Fibroblast of pulmonary artery (primary cell): ENCODE measurements at regions not wholly inside any gene's neighbourhood (a gene's known extent, or its start where the extent isn't known, plus 50 kb on each side); places are given as distances from the start of the nearest gene placed in this dataset.

ENCODE experiments used
- DNase-seq: peaks from one replicate; pipeline ENCODE4 v3.0.0-alpha.2; 2010; ENCODE audit warnings: low read depth
- H3K4me3 ChIP-seq: replicated peaks from 2 replicates; pipeline ENCODE4 v1.5.1; 2011; ENCODE audit warnings: low read depth, mild to moderate bottlenecking, control low read depth, low read length, moderate library complexity
- CTCF ChIP-seq: IDR thresholded peaks from 2 replicates; pipeline ENCODE4 v1.5.1; 2011; ENCODE audit warnings: mild to moderate bottlenecking, control low read depth, low read length, inconsistent platforms; ENCODE audit errors: missing control alignments

DNA sequence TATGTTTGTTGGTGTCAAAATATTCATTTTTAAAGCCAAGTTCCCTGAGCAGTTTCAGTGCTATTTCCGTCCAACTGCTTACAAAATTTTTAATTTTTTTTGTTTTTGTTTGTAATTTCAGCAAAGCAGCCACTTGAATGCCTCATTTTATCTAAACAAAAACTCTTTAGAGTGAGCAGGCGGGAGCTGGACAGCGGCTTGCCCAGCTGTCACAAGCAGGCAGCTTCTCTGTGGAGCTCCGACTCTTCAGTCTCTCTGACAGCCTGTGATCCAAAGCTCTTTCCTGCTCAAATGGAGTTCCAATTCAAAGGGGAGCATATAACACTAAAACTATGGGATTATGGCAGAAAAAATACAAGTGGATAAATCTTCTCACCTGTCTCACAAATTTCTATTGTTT, 618.3 kb upstream of the PCDH20 start:
- no peak for DNase-seq
- no peak overlapping the region for H3K4me3 ChIP-seq
- no peak for TF ChIP-seq CTCF

- TF ChIP-seq CTCF: no peak
- no peak for DNase-seq
- H3K4me3 ChIP-seq: no peak overlapping the region
These were observed 606.7 kb upstream of the PCDH20 start for GRCh38 chr13:62022369-62022768.

DNA sequence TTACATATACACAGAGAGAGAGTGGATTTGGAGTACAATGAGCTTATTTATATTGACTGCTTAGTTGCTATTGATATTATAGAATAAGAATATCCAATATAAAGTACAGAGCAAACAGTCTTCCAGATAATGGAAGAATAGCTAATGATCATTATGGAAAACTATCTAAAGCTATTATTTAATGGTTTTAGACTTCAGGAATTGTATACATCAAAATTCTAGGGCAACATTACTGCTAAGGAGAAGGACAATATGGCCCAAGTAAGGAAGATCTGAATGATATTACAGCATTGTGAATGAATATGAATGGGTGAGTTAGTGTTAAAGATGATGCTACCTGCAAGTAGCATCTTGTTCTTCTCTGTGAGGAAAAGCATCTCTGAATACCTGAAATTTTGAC, 604.2 kb upstream of the PCDH20 start:
- H3K4me3 ChIP-seq: no peak overlapping the region
- DNase-seq: no peak
- TF ChIP-seq CTCF: no peak

DNA sequence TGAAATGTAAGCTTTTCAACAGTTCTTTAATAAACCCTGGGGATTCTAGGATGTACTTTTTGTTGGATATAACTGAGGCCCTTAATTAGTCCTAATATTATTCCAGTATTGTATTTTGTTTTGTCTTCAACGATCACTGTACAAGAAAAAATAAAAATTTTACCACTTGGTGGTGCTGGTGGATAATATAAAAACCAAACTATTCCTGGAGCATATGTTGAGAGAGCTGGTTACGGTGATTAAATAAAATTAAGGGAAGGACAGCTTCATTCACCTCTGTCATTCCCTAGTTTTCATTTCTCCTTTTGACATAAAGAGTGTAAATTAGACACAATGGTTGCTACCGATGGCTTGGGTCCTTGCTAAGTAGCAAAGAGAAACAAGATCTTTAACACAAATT, 598.6 kb upstream of the PCDH20 start:
- TF ChIP-seq CTCF: no peak
- no peak overlapping the region for H3K4me3 ChIP-seq

GRCh38 chr13:62003452-62003851, 587.8 kb upstream of the PCDH20 start:
- TF ChIP-seq CTCF: no peak
- H3K4me3 ChIP-seq: no peak overlapping the region
- DNase-seq: no peak

More for the DNA sequence above, 598.6 kb upstream of the PCDH20 start:
- DNase-seq: peak; percentile 23

GRCh38 chr13:61994174-61994573, 578.5 kb upstream of the PCDH20 start:
- no peak for DNase-seq
- H3K4me3 ChIP-seq: no peak overlapping the region
- TF ChIP-seq CTCF: no peak

- no peak for TF ChIP-seq CTCF
- H3K4me3 ChIP-seq: no peak overlapping the region
- no peak for DNase-seq
These were observed 574.3 kb upstream of the PCDH20 start for GRCh38 chr13:61989978-61990377.
